ENCODE measurements at regions not wholly inside any gene's neighbourhood (a gene's known extent, or its start where the extent isn't known, plus 50 kb on each side); places are given as distances from the start of the nearest gene placed in this dataset.

DNA sequence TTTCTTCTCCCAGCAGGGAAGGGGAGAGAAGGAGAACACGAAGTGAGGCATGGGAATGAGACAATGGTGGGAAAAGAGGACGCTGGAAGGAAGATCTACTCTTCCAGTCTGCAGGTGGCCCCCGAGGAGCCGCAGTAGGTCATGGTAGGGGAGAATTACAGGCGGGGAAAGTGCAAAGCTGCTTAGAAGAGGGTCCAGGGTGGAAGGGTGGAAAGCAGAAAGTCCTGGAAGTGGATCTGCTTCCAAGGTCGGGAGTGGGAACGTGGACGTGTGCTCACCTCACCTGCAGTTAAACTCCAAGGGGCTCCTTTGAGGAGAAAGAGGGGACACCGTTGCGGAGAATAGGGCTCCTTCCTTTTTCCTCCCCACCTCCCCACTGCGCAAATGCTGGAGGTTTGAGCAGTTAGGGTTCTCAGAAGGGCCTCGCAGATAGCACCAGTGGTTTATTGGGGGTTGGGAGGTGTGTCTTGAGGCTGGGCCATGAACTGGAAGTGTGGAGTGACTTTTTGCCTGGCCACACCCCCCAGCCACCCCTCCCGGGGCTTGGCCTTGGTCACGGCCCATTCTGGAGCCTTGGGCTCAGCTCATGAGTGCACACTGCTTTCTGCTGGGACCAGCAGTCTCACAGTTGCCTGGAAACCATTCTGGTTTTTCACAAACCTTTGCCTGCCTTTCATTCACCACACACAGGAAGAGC lies 100.4 kb upstream of the MLN start:
- TF ChIP-seq, protein P1, sequence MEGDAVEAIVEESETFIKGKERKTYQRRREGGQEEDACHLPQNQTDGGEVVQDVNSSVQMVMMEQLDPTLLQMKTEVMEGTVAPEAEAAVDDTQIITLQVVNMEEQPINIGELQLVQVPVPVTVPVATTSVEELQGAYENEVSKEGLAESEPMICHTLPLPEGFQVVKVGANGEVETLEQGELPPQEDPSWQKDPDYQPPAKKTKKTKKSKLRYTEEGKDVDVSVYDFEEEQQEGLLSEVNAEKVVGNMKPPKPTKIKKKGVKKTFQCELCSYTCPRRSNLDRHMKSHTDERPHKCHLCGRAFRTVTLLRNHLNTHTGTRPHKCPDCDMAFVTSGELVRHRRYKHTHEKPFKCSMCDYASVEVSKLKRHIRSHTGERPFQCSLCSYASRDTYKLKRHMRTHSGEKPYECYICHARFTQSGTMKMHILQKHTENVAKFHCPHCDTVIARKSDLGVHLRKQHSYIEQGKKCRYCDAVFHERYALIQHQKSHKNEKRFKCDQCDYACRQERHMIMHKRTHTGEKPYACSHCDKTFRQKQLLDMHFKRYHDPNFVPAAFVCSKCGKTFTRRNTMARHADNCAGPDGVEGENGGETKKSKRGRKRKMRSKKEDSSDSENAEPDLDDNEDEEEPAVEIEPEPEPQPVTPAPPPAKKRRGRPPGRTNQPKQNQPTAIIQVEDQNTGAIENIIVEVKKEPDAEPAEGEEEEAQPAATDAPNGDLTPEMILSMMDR (IDR thresholded peaks at IDR 0.05), result no peak
- no peak for DNase-seq (ENCODE audit: low spot score)
- no peak for ATAC-seq (ENCODE audit: low FRiP score)

DNA sequence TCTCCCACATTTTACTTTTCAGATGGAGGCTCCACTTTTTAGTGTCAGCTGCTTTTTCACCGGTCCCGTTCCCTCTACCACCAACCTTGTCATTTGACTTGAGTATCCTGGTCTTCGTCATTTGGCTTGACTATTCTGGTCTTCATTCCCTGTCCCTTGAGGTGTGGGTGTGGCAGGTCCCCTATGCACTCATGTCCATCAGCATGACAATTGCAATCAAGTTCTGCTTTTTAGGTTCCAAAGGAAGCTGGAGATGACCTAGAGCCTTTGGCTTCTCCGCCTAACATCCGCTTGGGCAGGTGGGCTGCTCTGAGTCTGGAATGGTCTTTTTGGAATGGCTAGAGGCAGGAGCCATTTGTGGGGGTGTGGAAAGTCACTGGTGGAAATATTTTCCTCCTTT lies 99.8 kb upstream of the MLN start:
- DNase-seq (ENCODE audit: low spot score) (no peak), ATAC-seq (ENCODE audit: low FRiP score) (no peak)
- TF ChIP-seq, protein P1 (IDR thresholded peaks at IDR 0.05), result no peak

- DNase-seq (ENCODE audit: low spot score) (no peak), ATAC-seq (ENCODE audit: low FRiP score) (no peak)
- TF ChIP-seq, protein P1 (IDR thresholded peaks at IDR 0.05), result no peak
Measured at GRCh38 chr6:33902457-33902853, 98.7 kb upstream of the MLN start.

- no peak for ATAC-seq (ENCODE audit: low FRiP score)
- no peak for DNase-seq (ENCODE audit: low spot score)
- TF ChIP-seq, protein P1 (IDR thresholded peaks at IDR 0.05), result no peak
Measured at GRCh38 chr6:33901822-33902456, 98.1 kb upstream of the MLN start.

GRCh38 chr6:33898771-33899170 lies 95.0 kb upstream of the MLN start:
- no peak for ATAC-seq (ENCODE audit: low FRiP score)
- no peak for DNase-seq (ENCODE audit: low spot score)
- TF ChIP-seq, protein P1 (IDR thresholded peaks at IDR 0.05), result no peak

DNA sequence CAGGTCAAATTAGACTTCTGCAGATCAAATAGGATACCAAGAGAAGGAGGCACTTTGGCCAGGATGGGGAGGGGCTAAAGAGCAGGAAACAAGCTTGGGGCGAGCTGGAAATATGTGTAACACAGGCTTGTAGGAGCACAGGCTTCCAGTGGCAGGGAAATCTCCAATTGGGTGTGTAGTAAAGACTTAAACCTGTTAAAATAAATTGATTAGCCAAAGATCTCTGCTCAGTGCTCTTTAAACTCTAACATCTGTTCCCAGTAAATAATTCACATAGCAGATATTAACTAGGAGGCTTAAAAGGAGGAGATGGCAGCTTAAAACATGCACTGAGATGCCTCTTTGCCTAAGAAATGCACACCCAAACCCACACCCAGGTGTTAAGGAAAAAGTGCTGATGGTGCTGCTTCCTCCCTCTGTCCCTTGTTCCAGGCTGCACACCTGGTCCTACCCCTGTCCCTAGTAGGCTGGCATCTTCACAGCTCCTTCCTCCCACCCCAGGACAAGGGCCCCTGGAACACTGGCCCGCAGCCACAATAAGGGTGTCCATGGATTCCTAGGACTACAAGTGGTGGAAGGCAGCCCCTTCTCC lies 93.5 kb upstream of the MLN start:
- TF ChIP-seq, protein P1 (IDR thresholded peaks at IDR 0.05), result no peak
- DNase-seq (ENCODE audit: low spot score), result no peak
- ATAC-seq (ENCODE audit: low FRiP score), result no peak
